ENCODE measurements at regions not wholly inside any gene's neighbourhood (a gene's known extent, or its start where the extent isn't known, plus 50 kb on each side); places are given as distances from the start of the nearest gene placed in this dataset.

GRCh38 chr3:117722856-117723255, 1013.3 kb downstream of the TUSC7 start:
- DNase-seq (ENCODE audit: extremely low spot score) = no peak
- ChIA-PET CTCF (no interaction called here), POLR2A (no interaction called here)
- TF ChIP-seq LEF1 (IDR thresholded peaks at IDR 0.05; ENCODE audit: borderline replicate concordance) (no peak), ZNF384 (IDR thresholded peaks at IDR 0.05) (no peak), FOXK2 (IDR thresholded peaks at IDR 0.05) (no peak), NFRKB (IDR thresholded peaks at IDR 0.05) (no peak), ELF4 (IDR thresholded peaks at IDR 0.05) (no peak), FOXM1 (IDR thresholded peaks at IDR 0.05; ENCODE audit: borderline replicate concordance) (no peak), L3MBTL2 (conservative IDR thresholded peaks at IDR 0.05) (no peak), SUZ12 (IDR thresholded peaks at IDR 0.05) (no peak), FOXA1 (IDR thresholded peaks at IDR 0.05) (no peak), CTBP1 (IDR thresholded peaks at IDR 0.05; ENCODE audit: borderline replicate concordance) (no peak), ARNT (IDR thresholded peaks at IDR 0.05) (no peak), HDGF (IDR thresholded peaks at IDR 0.05; ENCODE audit: borderline replicate concordance) (no peak), SP1 (IDR thresholded peaks at IDR 0.05) (no peak), TARDBP (IDR thresholded peaks at IDR 0.05) (no peak), BHLHE40 (IDR thresholded peaks at IDR 0.05; ENCODE audit: borderline replicate concordance) (no peak)
- TF ChIP-seq, protein P1, sequence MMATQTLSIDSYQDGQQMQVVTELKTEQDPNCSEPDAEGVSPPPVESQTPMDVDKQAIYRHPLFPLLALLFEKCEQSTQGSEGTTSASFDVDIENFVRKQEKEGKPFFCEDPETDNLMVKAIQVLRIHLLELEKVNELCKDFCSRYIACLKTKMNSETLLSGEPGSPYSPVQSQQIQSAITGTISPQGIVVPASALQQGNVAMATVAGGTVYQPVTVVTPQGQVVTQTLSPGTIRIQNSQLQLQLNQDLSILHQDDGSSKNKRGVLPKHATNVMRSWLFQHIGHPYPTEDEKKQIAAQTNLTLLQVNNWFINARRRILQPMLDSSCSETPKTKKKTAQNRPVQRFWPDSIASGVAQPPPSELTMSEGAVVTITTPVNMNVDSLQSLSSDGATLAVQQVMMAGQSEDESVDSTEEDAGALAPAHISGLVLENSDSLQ (IDR thresholded peaks at IDR 0.05) = no peak

DNA sequence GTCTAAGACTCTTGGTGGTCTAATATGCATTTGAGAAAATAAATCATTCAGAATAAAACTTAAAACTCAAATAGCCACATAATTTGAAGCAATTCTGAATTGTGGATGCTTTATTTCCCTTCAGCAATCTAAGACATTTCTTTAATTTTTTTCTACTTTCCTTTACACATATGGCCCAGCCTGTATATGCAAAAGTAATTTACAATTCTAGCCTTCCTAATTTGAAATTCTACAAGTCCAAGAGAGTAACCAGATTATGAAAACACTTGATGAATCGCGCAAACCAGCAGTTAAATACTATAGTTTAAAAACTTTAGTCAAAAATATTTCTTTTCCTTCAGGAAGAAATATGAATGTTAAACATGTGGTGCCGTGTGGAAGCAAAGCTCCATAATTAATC, 1014.2 kb downstream of the TUSC7 start:
- ChIA-PET CTCF (interaction anchor here (0.7 kb wide), 1 partner anchor 1599 kb away, joined by 3 read pairs; no protein-coding TSS in a partner anchor), POLR2A (no interaction called here)
- no peak for TF ChIP-seq TARDBP (IDR thresholded peaks at IDR 0.05)
- TF ChIP-seq HDGF (IDR thresholded peaks at IDR 0.05; ENCODE audit: borderline replicate concordance) = no peak
- TF ChIP-seq LEF1 (IDR thresholded peaks at IDR 0.05; ENCODE audit: borderline replicate concordance) = no peak
- no peak for TF ChIP-seq SP1 (IDR thresholded peaks at IDR 0.05)
- no peak for TF ChIP-seq L3MBTL2 (conservative IDR thresholded peaks at IDR 0.05)
- TF ChIP-seq CTBP1 (IDR thresholded peaks at IDR 0.05; ENCODE audit: borderline replicate concordance) = no peak
- DNase-seq (ENCODE audit: extremely low spot score) = no peak

DNA sequence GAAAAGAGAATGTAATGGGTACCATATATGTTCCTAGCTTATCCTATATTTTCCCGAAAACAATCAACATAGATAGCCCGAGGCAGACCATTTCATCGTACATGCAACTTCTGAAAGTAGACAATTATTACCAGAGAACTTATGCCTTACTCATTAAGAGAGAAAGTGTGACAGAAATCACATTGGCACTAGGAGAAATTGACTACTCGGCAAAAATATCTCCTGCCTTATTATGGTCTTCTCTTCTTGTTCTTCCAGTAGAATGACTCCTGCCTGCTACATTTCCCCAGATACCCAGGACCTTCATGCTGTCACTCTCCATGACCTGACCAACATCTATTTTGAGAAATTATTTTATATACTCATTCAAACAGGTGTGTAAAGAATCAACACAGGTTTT, 1015.7 kb downstream of the TUSC7 start:
- TF ChIP-seq TARDBP (IDR thresholded peaks at IDR 0.05) (no peak), CTBP1 (IDR thresholded peaks at IDR 0.05; ENCODE audit: borderline replicate concordance) (no peak), ZNF384 (IDR thresholded peaks at IDR 0.05) (no peak), BHLHE40 (IDR thresholded peaks at IDR 0.05; ENCODE audit: borderline replicate concordance) (no peak), ELF4 (IDR thresholded peaks at IDR 0.05) (no peak), FOXA1 (IDR thresholded peaks at IDR 0.05) (no peak), SP1 (IDR thresholded peaks at IDR 0.05) (no peak), LEF1 (IDR thresholded peaks at IDR 0.05; ENCODE audit: borderline replicate concordance) (no peak), HDGF (IDR thresholded peaks at IDR 0.05; ENCODE audit: borderline replicate concordance) (no peak), NFRKB (IDR thresholded peaks at IDR 0.05) (no peak), SUZ12 (IDR thresholded peaks at IDR 0.05) (no peak), L3MBTL2 (conservative IDR thresholded peaks at IDR 0.05) (no peak), ARNT (IDR thresholded peaks at IDR 0.05) (no peak), FOXK2 (IDR thresholded peaks at IDR 0.05) (no peak), FOXM1 (IDR thresholded peaks at IDR 0.05; ENCODE audit: borderline replicate concordance) (no peak)
- TF ChIP-seq, protein P1 (IDR thresholded peaks at IDR 0.05) = no peak
- DNase-seq (ENCODE audit: extremely low spot score) = no peak
- ChIA-PET POLR2A (no interaction called here), CTCF (no interaction called here)

DNA sequence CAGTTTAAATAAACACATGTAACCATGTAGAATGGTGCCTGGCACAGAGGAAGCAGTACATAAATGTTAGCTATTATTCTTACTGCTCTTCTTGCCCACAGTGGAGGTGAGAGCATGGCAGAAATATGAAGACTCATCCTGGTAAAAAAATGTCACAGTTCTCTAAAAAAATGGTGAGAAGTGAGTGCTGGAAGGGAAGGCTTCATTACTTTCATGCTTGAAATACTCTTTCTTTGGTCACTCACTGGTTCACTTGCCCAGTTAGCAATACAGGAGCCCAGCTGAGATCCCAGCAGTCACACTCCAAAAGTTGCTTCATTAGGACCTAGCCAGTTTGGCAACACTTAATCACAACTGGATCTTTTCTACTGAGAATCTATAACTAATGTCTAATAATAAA, 1017.2 kb downstream of the TUSC7 start:
- ChIA-PET CTCF (no interaction called here), POLR2A (no interaction called here)
- TF ChIP-seq L3MBTL2 (conservative IDR thresholded peaks at IDR 0.05) (no peak), LEF1 (IDR thresholded peaks at IDR 0.05; ENCODE audit: borderline replicate concordance) (no peak), NFRKB (IDR thresholded peaks at IDR 0.05) (no peak), ZNF384 (IDR thresholded peaks at IDR 0.05) (no peak), FOXK2 (IDR thresholded peaks at IDR 0.05) (no peak), CTBP1 (IDR thresholded peaks at IDR 0.05; ENCODE audit: borderline replicate concordance) (no peak), TARDBP (IDR thresholded peaks at IDR 0.05) (no peak), SP1 (IDR thresholded peaks at IDR 0.05) (no peak), FOXM1 (IDR thresholded peaks at IDR 0.05; ENCODE audit: borderline replicate concordance) (no peak), FOXA1 (IDR thresholded peaks at IDR 0.05) (no peak), ARNT (IDR thresholded peaks at IDR 0.05) (no peak), ELF4 (IDR thresholded peaks at IDR 0.05) (no peak), HDGF (IDR thresholded peaks at IDR 0.05; ENCODE audit: borderline replicate concordance) (no peak)
- DNase-seq (ENCODE audit: extremely low spot score) = no peak

- POLR2A ChIA-PET = interaction anchor here (0.7 kb wide), 1 partner anchor 291 kb away, joined by 3 read pairs; no protein-coding TSS in a partner anchor
- CTCF ChIA-PET = no interaction called here
- no peak for TF ChIP-seq L3MBTL2 (conservative IDR thresholded peaks at IDR 0.05)
- no peak for TF ChIP-seq ELF4 (IDR thresholded peaks at IDR 0.05)
- no peak for TF ChIP-seq FOXM1 (IDR thresholded peaks at IDR 0.05; ENCODE audit: borderline replicate concordance)
- no peak for TF ChIP-seq TARDBP (IDR thresholded peaks at IDR 0.05)
- TF ChIP-seq SUZ12 (IDR thresholded peaks at IDR 0.05) = no peak
- no peak for TF ChIP-seq FOXA1 (IDR thresholded peaks at IDR 0.05)
- TF ChIP-seq NFRKB (IDR thresholded peaks at IDR 0.05) = no peak
- TF ChIP-seq SP1 (IDR thresholded peaks at IDR 0.05) = no peak
- TF ChIP-seq ZNF384 (IDR thresholded peaks at IDR 0.05) = no peak
- no peak for TF ChIP-seq CTBP1 (IDR thresholded peaks at IDR 0.05; ENCODE audit: borderline replicate concordance)
- TF ChIP-seq, protein P1 (IDR thresholded peaks at IDR 0.05) = no peak
- no peak for TF ChIP-seq LEF1 (IDR thresholded peaks at IDR 0.05; ENCODE audit: borderline replicate concordance)
- no peak for TF ChIP-seq ARNT (IDR thresholded peaks at IDR 0.05)
- TF ChIP-seq FOXK2 (IDR thresholded peaks at IDR 0.05) = no peak
- TF ChIP-seq HDGF (IDR thresholded peaks at IDR 0.05; ENCODE audit: borderline replicate concordance) = no peak
- TF ChIP-seq BHLHE40 (IDR thresholded peaks at IDR 0.05; ENCODE audit: borderline replicate concordance) = no peak
- no peak for DNase-seq (ENCODE audit: extremely low spot score)
These were observed 1018.6 kb downstream of the TUSC7 start for GRCh38 chr3:117728226-117728625.

GRCh38 chr3:117734496-117734895, 1024.9 kb downstream of the TUSC7 start:
- TF ChIP-seq TARDBP (IDR thresholded peaks at IDR 0.05) (no peak), HDGF (IDR thresholded peaks at IDR 0.05; ENCODE audit: borderline replicate concordance) (no peak), SP1 (IDR thresholded peaks at IDR 0.05) (no peak), FOXK2 (IDR thresholded peaks at IDR 0.05) (no peak), BHLHE40 (IDR thresholded peaks at IDR 0.05; ENCODE audit: borderline replicate concordance) (no peak), CTBP1 (IDR thresholded peaks at IDR 0.05; ENCODE audit: borderline replicate concordance) (no peak), LEF1 (IDR thresholded peaks at IDR 0.05; ENCODE audit: borderline replicate concordance) (no peak), ARNT (IDR thresholded peaks at IDR 0.05) (no peak), NFRKB (IDR thresholded peaks at IDR 0.05) (no peak), ELF4 (IDR thresholded peaks at IDR 0.05) (no peak), ZNF384 (IDR thresholded peaks at IDR 0.05) (no peak), SUZ12 (IDR thresholded peaks at IDR 0.05) (no peak), L3MBTL2 (conservative IDR thresholded peaks at IDR 0.05) (no peak), FOXA1 (IDR thresholded peaks at IDR 0.05) (no peak), FOXM1 (IDR thresholded peaks at IDR 0.05; ENCODE audit: borderline replicate concordance) (no peak)
- TF ChIP-seq, protein P1 (IDR thresholded peaks at IDR 0.05) = no peak
- POLR2A ChIA-PET = no interaction called here
- no peak for DNase-seq (ENCODE audit: extremely low spot score)
- CTCF ChIA-PET = interaction anchor here (1.0 kb wide), 1 partner anchor 263 kb away, joined by 3 read pairs; no protein-coding TSS in a partner anchor
